ENCODE measurements at regions not wholly inside any gene's neighbourhood (a gene's known extent, or its start where the extent isn't known, plus 50 kb on each side); places are given as distances from the start of the nearest gene placed in this dataset.

DNA sequence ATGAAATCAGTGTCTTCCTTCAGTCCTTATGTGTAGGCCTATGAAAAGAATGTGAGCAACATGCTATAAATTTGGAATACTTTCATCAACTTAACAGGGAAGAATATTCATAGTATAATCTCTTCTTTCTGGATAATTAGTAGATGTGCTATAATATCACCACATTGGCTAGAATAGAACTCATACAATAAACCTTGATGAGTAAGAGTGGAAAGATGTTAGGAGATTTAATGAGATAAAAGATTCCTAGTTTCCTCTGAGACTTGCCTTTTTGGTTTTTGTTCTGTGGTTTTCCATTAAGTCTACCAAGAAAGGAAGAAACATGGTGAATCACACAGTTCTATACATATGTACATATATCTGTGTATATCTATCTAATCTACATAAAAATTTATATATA, 301.8 kb upstream of the PRR16 start:
- TF ChIP-seq, protein P1, sequence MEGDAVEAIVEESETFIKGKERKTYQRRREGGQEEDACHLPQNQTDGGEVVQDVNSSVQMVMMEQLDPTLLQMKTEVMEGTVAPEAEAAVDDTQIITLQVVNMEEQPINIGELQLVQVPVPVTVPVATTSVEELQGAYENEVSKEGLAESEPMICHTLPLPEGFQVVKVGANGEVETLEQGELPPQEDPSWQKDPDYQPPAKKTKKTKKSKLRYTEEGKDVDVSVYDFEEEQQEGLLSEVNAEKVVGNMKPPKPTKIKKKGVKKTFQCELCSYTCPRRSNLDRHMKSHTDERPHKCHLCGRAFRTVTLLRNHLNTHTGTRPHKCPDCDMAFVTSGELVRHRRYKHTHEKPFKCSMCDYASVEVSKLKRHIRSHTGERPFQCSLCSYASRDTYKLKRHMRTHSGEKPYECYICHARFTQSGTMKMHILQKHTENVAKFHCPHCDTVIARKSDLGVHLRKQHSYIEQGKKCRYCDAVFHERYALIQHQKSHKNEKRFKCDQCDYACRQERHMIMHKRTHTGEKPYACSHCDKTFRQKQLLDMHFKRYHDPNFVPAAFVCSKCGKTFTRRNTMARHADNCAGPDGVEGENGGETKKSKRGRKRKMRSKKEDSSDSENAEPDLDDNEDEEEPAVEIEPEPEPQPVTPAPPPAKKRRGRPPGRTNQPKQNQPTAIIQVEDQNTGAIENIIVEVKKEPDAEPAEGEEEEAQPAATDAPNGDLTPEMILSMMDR (IDR thresholded peaks at IDR 0.05; ENCODE audit: borderline replicate concordance, extremely low read depth, low read length, poor library complexity, severe bottlenecking): no peak
- no peak for TF ChIP-seq EZH2 (IDR thresholded peaks at IDR 0.05; ENCODE audit: borderline replicate concordance, low read depth, low read length, severe bottlenecking)
